IPS-18c (cell line): ENCODE measurements at regions not wholly inside any gene's neighbourhood (a gene's known extent, or its start where the extent isn't known, plus 50 kb on each side); places are given as distances from the start of the nearest gene placed in this dataset.
"Not testable (repeated sequence)": the region's sequence is repeated elsewhere in the genome, so short reads cannot be mapped to it uniquely, and the experiment has no call there.

Source experiments
- H3K4me3 ChIP-seq: 2 replicates; pipeline ENCODE4 v1.7.0; 2013; ENCODE audit warnings: low read depth, mild to moderate bottlenecking, low read length, moderate library complexity; ENCODE audit not compliant: insufficient read depth
- H3K9me3 ChIP-seq: one replicate; pipeline ENCODE4 v1.6.1; 2013; ENCODE audit warnings: mild to moderate bottlenecking, low read length, moderate library complexity; ENCODE audit not compliant: control insufficient read depth, insufficient read depth

DNA sequence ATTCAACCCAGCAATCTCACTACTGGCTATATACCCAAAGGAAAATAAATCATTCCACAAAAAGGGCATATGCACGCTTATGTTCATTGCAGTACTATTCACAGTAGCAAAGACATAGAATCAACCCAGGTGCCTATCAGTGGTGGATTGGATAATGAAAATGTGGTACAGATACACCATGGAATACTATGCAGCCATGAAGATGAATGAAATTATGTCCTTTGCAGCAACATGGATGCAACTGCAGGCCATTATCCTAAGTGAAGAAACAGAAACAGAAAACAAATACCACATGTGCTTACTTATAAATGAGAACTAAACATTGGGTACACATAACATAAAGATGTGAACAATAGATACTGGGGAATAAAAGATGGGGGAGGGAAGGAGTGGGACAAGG, 606.4 kb upstream of the GRM7 start:
- no peaks in the 10 kb centered on the region for H3K9me3 ChIP-seq
- H3K4me3 ChIP-seq = no peak overlapping the region

DNA sequence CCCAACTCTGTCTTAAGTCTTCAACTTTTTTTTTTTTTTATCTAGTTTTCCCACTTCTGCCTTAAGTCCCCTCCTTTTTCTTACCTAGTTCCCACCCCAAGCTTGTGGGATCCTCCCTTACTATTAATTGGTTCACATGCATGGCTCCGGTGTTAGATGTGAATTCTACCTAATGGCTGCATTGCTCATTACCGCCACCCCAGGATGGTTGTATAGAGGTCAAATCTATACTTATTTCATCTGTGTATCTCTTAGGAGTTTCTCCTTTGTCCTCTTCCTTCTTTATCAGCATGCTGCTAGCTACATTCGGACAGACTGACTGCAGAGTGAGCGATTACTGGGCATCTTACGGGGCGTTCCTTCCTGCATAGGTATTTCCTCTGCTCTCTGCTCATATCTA, 605.7 kb upstream of the GRM7 start:
- Histone ChIP-seq H3K9me3 (no peaks in the 10 kb centered on the region), H3K4me3 (no peak overlapping the region)

DNA sequence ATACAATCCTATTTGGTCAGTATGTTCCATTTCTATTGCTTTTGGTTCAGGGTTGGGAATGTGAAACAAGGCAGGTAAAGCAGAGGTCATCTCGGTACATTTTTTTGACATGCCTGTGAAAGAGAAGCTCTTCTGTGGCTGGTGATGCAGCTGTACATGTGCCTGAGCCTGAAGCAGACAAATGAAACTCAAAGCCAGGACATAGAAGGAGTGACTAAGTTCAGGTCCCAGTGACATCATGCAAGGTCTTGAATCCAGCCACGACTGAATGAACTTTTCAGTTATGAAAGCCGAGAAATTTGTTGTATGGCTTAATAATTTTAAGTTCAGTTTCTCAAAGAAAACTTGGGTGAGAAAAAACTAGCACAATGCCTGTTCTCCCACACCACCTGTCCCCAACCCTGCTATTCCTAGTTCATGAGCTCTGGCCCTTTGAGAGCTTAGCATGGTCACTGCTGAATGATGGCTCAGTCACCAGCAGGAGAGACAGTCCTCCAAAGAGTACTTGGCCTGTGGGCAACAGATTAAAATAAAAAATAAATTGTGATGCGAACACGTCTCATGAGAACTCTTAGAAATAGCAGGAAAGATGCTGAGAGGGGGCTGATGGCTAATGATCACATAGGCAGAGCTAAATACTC, 600.2 kb upstream of the GRM7 start:
- H3K4me3 ChIP-seq = no peak overlapping the region
- H3K9me3 ChIP-seq = no peaks in the 10 kb centered on the region

DNA sequence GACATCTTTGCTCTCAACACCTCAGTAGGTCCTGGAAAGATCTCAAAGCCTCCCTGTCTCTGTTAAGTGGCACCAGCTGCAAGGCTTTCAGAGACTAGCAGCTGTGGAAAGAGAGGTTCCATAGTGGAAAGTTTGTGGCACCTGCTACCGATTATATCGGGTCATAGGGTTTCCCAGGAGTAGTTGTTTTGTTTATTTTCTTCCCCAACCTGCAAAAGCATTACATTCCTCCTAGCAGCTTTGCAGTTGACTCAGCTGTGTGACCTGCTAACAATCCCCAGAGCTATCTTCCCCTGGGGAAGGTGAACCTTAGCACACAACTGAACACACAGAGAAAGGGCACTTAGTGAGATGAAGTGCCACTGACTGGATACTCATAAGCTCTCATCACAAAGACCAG, 598.9 kb upstream of the GRM7 start:
- no peaks in the 10 kb centered on the region for H3K9me3 ChIP-seq

DNA sequence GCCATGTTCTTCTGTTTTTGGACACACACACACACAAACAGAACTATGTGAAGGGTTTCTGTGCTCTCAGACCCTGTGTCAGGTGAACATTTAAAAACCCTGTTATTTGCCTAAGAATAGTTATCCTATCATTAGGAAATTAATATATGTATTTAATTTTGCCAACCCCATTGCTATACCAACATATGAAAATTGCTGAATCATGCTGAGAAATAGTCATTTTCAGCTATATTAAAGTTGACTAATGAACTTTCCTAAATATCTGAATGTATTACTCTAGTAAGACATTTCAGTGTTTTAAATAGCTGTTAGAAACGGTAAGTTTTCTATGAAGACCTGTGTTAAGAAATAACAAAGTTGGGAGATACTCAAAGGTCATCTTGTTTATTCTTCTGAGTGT, 596.9 kb upstream of the GRM7 start:
- Histone ChIP-seq H3K4me3 (no peak overlapping the region), H3K9me3 (no peaks in the 10 kb centered on the region)

More for the DNA sequence above, 598.9 kb upstream of the GRM7 start:
- H3K4me3 ChIP-seq = no peak overlapping the region

DNA sequence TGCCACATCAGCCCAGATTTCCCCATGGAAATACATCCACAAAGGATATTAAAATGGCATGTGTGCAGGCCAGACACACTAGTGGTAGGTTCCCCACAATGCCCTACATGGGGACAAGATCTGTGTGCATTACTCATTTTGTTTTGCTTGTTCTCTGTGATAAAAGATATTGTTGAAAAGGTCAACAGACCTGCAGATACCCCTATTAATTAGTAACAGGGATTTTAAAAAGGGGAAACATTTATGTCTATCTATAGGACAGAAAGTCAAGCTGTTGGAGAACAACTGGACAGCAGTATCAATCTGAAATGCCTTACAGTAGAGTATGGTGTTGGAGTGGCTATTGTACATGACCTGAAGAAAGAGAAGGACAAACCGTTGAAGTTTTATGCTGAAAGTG, 596.0 kb upstream of the GRM7 start:
- Histone ChIP-seq H3K9me3 (no peaks in the 10 kb centered on the region), H3K4me3 (no peak overlapping the region)

DNA sequence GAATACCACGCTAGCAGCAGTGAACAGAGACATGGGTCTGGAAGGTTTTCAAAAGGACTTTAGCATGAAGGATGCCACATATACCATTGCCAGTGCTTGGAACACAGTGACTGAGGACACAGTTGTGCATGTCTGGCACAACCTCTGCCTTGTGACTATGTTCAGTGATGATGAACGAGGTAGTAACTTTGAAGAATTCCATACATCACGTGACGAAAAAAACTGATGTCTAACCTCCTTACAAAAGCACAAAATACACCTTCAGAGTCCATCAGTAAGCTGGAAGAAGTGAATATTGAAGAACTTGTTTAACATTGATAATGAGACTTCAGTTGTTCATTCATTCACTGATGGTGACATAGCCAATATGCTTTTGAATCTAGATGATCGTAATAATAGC, 594.8 kb upstream of the GRM7 start:
- Histone ChIP-seq H3K9me3 (no peaks in the 10 kb centered on the region), H3K4me3 (no peak overlapping the region)

DNA sequence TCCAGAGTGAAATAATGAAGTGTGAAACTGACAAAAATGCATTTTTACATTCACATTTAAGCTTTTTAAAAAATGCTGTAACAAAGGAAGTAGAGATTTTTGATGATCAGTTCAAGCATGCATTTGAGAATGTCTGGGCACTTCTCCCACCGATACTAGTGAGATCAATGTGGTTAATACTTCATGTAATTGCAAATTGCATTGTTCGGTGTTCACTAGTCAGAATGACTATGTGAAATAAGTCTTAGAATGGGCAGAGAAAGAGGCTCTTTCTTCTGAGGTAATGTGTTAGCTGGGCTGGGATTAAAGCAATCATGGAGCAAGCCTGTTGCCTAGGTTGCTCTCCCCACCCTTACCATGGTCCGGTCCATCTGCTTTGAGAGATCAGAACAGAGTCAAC, 587.0 kb upstream of the GRM7 start:
- H3K9me3 ChIP-seq = no peaks in the 10 kb centered on the region
- H3K4me3 ChIP-seq = no peak overlapping the region

DNA sequence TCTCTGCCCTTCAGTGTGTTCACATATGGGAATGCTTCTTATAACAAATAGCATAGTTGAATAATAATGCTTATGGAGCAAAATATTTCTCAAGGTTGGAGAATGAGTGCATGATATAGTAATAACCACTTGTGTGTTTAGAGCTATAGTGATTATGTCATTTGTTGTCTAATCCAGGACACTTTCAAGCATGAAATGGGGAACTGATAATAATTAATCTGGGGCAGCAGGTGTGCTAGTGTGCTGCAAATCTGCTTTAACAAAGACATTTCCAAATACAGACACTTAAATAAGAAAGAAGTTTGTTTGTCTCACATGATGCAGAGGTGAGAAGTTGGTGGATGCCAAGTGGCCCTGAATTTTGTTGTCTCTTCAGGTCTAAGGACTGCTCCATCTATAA, 579.3 kb upstream of the GRM7 start:
- Histone ChIP-seq H3K9me3 (no peaks in the 10 kb centered on the region), H3K4me3 (no peak overlapping the region)

DNA sequence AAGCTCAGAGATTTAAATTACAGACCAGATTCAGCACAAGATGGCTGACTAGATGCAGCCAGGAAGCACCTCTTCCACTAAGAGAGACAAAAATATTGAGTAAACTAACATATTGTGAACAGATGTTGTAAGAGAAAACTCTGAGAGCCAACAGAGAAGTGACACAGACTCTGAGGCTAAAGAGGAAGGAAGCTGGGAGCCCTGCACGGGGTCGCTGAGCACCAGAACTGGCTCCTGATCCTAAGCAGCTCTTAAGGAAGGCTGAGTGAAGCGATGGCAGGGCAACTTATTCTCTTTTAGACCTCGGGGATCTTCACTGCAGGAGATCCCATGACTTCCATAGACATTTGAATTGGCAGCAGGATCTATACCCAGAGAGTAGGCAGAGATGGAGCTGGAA, 578.0 kb upstream of the GRM7 start:
- H3K4me3 ChIP-seq = no peak overlapping the region
- H3K9me3 ChIP-seq = no peaks in the 10 kb centered on the region

DNA sequence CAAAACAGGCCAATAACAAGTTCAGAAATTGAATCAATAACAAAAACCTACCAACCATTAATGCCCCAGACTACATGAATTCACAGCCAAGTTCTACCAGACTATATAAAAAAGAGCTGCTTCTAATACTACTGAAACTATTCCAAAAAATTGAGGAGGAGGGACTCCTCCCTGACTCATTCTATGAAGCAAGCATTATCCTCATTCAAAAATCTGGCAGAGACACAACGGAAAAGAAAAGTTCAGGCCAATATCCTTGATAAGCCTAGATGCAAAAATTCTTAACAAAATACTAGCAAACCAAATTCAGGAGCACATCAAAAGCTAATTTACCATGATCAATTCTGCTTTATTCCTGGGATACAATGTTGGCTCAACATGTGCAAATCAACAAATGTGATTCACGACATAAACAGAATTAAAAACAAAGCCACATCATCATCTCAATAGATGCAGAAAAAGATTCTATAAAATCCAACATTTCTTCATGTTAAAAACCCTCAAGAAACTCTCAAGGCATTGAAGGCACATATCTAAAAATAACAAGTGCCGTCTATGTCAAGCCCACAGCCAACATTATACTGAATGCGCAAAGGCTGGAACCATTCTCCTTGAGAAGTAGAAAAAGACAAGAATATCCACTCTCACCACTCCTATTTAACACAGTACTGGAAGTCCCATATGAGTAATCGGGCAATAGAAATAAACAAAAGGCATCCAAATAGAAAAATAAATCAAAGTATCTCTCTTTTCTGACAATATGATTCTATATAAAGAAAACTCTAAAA, 573.6 kb upstream of the GRM7 start:
- peaks cover 7% of the 10 kb centered on the region for H3K9me3 ChIP-seq
- no peak overlapping the region for H3K4me3 ChIP-seq

DNA sequence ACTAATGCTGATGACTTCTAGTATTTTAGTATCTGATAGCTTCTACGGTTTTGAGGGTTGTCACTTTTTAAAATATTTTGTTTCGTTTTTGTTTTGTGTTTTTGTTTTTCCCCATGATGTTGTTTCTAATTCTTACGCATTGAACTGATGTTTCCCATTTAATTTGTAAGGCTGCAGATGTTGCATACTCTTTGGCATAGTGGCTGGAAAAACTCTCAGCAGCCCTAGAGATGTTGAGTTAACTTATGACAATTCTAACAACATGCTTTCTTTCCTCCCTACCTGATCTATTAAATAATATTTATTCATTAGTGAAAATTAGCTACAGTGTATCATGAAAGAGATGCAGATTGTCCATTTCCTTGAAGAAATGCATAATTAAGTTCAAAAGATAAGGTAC, 559.3 kb upstream of the GRM7 start:
- Histone ChIP-seq H3K9me3 (no peaks in the 10 kb centered on the region), H3K4me3 (no peak overlapping the region)

DNA sequence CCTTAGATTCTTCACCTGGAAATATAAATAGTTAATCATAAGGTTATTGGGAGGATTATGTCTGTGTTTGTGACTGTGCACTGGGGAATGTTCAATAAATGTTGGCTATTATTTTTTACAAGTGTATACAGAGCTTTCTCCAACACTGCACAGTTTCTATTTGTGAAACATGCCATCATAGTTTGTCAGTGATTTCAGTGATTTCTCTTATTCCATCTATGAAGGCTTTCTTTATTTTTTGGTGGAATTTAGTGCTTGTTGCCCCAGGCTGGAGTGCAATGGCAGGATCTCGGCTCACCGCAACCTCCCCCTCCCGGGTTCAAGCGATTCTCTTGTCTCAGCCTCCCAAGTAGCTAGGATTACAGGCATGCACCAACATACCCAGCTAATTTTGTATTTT, 545.0 kb upstream of the GRM7 start:
- H3K4me3 ChIP-seq = no peak overlapping the region
- H3K9me3 ChIP-seq = no peaks in the 10 kb centered on the region

DNA sequence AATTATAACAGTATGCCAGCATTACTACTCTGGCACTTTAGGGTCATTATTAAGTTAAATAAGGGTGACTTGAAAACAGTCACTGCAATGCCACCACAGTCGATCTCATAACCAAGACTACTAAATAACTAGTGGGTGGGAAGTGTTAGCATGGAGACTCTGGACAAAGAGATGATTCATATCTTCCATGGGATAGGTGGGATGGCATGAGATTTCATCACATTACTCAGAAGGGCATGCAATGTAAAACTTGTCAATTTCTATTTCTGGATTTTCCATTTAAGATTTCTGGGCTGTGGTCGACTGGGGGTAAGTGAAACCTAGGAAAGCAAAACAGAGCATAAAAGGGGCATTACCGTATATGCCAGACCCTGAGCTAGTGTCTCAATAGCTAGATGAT, 538.9 kb upstream of the GRM7 start:
- H3K9me3 ChIP-seq = no peaks in the 10 kb centered on the region

DNA sequence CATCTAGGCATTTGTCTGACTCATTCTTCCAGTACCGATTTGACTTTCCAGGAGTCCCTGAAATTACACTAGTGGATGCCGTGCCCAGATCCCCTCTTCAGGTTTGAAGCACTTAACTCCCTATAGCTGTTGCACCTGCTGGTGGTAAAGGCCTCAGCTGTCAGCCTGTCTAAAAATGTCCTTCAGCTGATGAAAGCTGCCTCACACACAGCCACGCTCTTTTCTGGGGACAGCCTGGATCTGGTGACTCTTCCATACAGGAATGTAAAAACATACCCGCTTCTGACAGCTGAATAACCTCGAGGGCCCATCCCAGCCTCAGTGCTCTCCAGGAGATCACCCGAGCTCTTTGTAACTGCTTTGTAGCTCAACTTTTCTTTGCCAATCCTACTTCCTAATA, 534.1 kb upstream of the GRM7 start:
- Histone ChIP-seq H3K4me3 (no peak overlapping the region), H3K9me3 (no peaks in the 10 kb centered on the region)

More for the DNA sequence above, 538.9 kb upstream of the GRM7 start:
- H3K4me3 ChIP-seq = no peak overlapping the region

DNA sequence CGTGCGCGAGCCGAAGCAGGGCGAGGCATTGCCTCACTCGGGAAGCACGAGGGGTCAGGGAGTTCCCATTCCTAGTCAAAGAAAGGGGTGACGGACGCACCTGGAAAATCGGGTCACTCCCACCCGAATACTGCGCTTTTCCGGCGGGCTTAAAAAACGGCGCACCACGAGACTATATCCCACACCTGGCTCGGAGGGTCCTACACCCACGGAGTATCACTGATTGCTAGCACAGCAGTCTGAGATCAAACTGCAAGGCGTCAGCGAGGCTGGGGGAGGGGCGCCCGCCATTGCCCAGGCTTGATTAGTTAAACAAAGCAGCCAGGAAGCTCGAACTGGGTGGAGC, 520.0 kb upstream of the GRM7 start:
- not testable (repeated sequence) for H3K9me3 ChIP-seq, H3K4me3 ChIP-seq

DNA sequence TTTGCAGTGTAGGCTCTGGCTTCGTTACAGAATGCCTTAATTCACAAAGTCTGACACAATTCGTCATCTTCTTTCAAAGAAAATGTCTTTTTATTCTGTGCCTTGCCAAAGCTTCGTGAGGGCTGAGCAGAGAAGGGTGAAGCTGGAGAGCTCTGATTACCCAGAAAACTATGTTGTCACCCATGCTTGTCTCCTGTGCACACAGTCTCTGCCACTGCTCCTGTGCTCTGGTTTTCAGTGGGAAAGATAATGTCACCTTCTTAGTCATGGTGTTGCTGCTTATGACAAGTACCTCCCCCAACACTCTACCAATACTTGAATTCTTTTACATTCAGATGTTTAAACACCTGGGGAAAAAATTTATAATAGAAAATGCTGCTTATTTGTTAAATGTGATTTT, 509.2 kb upstream of the GRM7 start:
- H3K9me3 ChIP-seq = no peaks in the 10 kb centered on the region

DNA sequence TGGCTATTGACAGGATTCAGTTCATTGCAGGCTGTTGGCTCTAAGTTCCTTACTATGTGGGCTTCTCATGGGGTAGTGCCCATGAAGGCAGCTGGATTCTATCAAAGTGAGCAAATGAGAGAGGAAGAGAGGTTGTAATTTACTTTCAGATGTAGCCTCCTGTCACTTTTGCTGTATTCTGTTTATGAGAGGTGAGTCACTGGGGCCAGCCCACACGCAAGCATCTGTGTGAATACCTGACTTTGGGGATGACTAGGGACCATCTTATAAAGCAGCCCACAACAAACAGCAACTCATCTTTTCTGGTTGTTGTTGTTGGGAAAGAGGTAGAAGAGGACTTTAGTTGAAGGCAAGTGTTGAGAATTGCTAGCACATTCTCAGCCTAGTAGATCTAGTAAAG, 506.3 kb upstream of the GRM7 start:
- H3K9me3 ChIP-seq = no peaks in the 10 kb centered on the region
- H3K4me3 ChIP-seq = no peak overlapping the region

More for the DNA sequence above, 509.2 kb upstream of the GRM7 start:
- H3K4me3 ChIP-seq = no peak overlapping the region

DNA sequence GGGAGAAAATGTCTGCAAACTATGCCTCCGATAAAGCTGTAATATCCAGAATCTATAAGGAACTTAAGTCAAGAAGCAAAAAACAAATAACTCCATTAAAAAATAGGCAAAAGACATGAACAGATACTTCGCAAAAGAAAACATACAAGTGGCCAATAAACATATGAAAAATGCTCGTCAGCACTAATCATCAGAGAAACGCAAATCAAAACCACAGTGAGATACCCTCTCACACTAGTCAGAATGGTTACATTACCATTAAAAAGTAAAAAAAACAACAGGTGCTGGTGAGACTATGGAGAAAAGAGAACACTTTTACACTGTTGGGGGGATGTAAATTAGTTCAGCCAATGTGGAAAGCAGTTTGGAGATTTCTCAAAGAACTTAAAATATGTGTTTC, 498.5 kb upstream of the GRM7 start:
- H3K9me3 ChIP-seq = no peaks in the 10 kb centered on the region
- H3K4me3 ChIP-seq = no peak overlapping the region
